GM12878 (cell line): ENCODE measurements at regions not wholly inside any gene's neighbourhood (a gene's known extent, or its start where the extent isn't known, plus 50 kb on each side); places are given as distances from the start of the nearest gene placed in this dataset.

ENCODE experiments used
- ATF7 ChIP-seq: fragments of 450-650 bp; IDR thresholded peaks from 2 replicates; pipeline ENCODE4 v1.6.1; 2016; ENCODE audit warnings: low read depth, mild to moderate bottlenecking
- CEBPB ChIP-seq, 2 experiments: fragments of 150-350 bp in 1 of 2; IDR thresholded peaks; 2 replicates each; pipeline ENCODE4 v1.6.1; 2012 to 2014; ENCODE audit warnings: low read depth in 2 of 2, low read length in 2 of 2, borderline replicate concordance in 1 of 2, inconsistent platforms in 1 of 2
- EP300 ChIP-seq, 2 experiments: fragments of 150-350 bp in 1 of 2; IDR thresholded peaks; 2 replicates each; pipeline ENCODE4 v1.6.1; 2011 to 2012; ENCODE audit warnings: low read depth in 2 of 2, low read length in 2 of 2, borderline replicate concordance in 1 of 2, improper control_type of control experiment in 1 of 2, inconsistent platforms in 1 of 2; ENCODE audit not compliant: control insufficient read depth in 1 of 2
- EZH2 ChIP-seq: IDR thresholded peaks from 2 replicates; pipeline ENCODE4 v1.6.1; 2012; ENCODE audit warnings: low read depth, mild to moderate bottlenecking, control low read depth, inconsistent platforms, low read length, borderline replicate concordance; ENCODE audit not compliant: control insufficient read depth
- HCFC1 ChIP-seq: fragments of 150-350 bp; IDR thresholded peaks from 2 replicates; pipeline ENCODE4 v1.6.1; 2014; ENCODE audit warnings: low read length
- NFYB ChIP-seq: IDR thresholded peaks from 2 replicates; pipeline ENCODE4 v1.6.1; 2011; ENCODE audit warnings: low read depth, mild to moderate bottlenecking, low read length, improper control_type of control experiment, moderate library complexity; ENCODE audit not compliant: insufficient read depth
- RAD21 ChIP-seq: IDR thresholded peaks from 2 replicates; pipeline ENCODE4 v1.6.1; 2011; ENCODE audit warnings: mild to moderate bottlenecking, low read depth, low read length, moderate library complexity; ENCODE audit not compliant: insufficient read depth
- STAT1 ChIP-seq: fragments of 450-650 bp; conservative IDR thresholded peaks from 2 replicates; pipeline ENCODE4 v1.6.1; 2014; ENCODE audit warnings: antibody characterized with exemption, mild to moderate bottlenecking
- TF ChIP-seq, protein P1 (sequence below): IDR thresholded peaks from 2 replicates; pipeline ENCODE4 v1.6.1; 2012; ENCODE audit warnings: low read depth, low read length, improper control_type of control experiment
- TF ChIP-seq, protein P2 (sequence below): IDR thresholded peaks from 2 replicates; pipeline ENCODE4 v1.6.1; 2012; ENCODE audit warnings: low read depth, low read length, improper control_type of control experiment
- TF ChIP-seq, protein P3 (sequence below): fragments of 450-650 bp; IDR thresholded peaks from 2 replicates; pipeline ENCODE4 v1.6.1; 2016; ENCODE audit warnings: mild to moderate bottlenecking
- TF ChIP-seq, protein P4 (sequence below), 3 experiments: IDR thresholded peaks in 2 of 3; conservative IDR thresholded peaks in 1 of 3; 2 replicates each; pipeline ENCODE4 v1.5.1; 2011; ENCODE audit warnings: low read depth in 3 of 3, low read length in 3 of 3, mild to moderate bottlenecking in 3 of 3, control low read depth in 2 of 3, moderate library complexity in 2 of 3, inconsistent platforms in 1 of 3, mixed read lengths in 1 of 3; ENCODE audit not compliant: control insufficient read depth in 2 of 3, insufficient read depth in 1 of 3; ENCODE audit errors: extremely low read depth in 1 of 3
- TF ChIP-seq, protein P5 (sequence below): IDR thresholded peaks from 2 replicates; pipeline ENCODE4 v1.6.1; 2012; ENCODE audit warnings: mild to moderate bottlenecking, low read depth, low read length

DNA sequence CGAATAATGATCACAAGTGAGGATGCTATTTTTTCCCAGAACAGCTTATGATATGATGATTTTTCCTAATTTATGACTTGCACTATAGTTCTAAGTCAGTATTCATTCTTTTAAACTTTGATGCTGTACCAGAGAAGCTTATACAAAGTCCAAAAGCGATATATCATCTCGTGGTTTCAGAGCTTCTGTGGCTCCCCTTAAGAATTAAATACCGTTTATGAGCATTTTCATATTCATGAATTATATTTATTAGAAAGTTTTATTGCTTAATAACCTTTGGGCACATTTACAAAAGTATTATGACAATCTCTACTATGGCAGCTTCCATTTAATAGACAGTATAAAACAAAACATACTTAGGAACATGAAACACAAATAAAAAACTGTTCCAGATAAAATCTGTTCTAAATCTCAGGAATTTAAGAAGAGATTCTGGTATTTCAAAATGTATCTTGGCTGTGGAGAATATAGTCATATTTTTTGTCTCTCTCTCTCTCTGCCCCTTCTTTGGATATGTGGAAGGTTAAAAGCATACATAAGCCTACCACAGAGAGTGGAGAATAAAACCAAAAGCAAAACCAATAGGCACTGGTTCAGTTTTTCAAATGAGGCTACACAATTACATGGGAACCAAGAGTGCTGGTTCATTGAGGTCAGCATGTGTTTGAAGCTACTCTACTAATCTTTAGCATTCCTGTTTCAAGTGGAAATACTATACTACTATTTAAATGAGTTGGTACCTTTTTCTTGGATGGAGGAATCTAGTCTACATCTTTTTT is 884.5 kb upstream of the GJE1 start:
- no peak for TF ChIP-seq STAT1
- TF ChIP-seq, protein P1, sequence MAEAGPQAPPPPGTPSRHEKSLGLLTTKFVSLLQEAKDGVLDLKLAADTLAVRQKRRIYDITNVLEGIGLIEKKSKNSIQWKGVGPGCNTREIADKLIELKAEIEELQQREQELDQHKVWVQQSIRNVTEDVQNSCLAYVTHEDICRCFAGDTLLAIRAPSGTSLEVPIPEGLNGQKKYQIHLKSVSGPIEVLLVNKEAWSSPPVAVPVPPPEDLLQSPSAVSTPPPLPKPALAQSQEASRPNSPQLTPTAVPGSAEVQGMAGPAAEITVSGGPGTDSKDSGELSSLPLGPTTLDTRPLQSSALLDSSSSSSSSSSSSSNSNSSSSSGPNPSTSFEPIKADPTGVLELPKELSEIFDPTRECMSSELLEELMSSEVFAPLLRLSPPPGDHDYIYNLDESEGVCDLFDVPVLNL: no peak
- TF ChIP-seq, protein P2, sequence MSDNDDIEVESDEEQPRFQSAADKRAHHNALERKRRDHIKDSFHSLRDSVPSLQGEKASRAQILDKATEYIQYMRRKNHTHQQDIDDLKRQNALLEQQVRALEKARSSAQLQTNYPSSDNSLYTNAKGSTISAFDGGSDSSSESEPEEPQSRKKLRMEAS: no peak
- TF ChIP-seq NFYB: no peak
- no peak for TF ChIP-seq ATF7
- no peak for TF ChIP-seq RAD21
- TF ChIP-seq, protein P3, sequence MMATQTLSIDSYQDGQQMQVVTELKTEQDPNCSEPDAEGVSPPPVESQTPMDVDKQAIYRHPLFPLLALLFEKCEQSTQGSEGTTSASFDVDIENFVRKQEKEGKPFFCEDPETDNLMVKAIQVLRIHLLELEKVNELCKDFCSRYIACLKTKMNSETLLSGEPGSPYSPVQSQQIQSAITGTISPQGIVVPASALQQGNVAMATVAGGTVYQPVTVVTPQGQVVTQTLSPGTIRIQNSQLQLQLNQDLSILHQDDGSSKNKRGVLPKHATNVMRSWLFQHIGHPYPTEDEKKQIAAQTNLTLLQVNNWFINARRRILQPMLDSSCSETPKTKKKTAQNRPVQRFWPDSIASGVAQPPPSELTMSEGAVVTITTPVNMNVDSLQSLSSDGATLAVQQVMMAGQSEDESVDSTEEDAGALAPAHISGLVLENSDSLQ: no peak
- TF ChIP-seq, protein P4, sequence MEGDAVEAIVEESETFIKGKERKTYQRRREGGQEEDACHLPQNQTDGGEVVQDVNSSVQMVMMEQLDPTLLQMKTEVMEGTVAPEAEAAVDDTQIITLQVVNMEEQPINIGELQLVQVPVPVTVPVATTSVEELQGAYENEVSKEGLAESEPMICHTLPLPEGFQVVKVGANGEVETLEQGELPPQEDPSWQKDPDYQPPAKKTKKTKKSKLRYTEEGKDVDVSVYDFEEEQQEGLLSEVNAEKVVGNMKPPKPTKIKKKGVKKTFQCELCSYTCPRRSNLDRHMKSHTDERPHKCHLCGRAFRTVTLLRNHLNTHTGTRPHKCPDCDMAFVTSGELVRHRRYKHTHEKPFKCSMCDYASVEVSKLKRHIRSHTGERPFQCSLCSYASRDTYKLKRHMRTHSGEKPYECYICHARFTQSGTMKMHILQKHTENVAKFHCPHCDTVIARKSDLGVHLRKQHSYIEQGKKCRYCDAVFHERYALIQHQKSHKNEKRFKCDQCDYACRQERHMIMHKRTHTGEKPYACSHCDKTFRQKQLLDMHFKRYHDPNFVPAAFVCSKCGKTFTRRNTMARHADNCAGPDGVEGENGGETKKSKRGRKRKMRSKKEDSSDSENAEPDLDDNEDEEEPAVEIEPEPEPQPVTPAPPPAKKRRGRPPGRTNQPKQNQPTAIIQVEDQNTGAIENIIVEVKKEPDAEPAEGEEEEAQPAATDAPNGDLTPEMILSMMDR (IDR thresholded peaks at IDR 0.05 in 2 of 3, conservative IDR thresholded peaks at IDR 0.05 in 1 of 3; ENCODE audit: control insufficient read depth in 2 of 3, extremely low read depth in 1 of 3, insufficient read depth in 1 of 3, low read depth in 3 of 3, low read length in 3 of 3): no peak
- TF ChIP-seq EZH2: no peak
- TF ChIP-seq EP300 (IDR thresholded peaks at IDR 0.05; ENCODE audit: borderline replicate concordance in 1 of 2, control insufficient read depth in 1 of 2, low read depth in 2 of 2, low read length in 2 of 2): no peak
- TF ChIP-seq, protein P5, sequence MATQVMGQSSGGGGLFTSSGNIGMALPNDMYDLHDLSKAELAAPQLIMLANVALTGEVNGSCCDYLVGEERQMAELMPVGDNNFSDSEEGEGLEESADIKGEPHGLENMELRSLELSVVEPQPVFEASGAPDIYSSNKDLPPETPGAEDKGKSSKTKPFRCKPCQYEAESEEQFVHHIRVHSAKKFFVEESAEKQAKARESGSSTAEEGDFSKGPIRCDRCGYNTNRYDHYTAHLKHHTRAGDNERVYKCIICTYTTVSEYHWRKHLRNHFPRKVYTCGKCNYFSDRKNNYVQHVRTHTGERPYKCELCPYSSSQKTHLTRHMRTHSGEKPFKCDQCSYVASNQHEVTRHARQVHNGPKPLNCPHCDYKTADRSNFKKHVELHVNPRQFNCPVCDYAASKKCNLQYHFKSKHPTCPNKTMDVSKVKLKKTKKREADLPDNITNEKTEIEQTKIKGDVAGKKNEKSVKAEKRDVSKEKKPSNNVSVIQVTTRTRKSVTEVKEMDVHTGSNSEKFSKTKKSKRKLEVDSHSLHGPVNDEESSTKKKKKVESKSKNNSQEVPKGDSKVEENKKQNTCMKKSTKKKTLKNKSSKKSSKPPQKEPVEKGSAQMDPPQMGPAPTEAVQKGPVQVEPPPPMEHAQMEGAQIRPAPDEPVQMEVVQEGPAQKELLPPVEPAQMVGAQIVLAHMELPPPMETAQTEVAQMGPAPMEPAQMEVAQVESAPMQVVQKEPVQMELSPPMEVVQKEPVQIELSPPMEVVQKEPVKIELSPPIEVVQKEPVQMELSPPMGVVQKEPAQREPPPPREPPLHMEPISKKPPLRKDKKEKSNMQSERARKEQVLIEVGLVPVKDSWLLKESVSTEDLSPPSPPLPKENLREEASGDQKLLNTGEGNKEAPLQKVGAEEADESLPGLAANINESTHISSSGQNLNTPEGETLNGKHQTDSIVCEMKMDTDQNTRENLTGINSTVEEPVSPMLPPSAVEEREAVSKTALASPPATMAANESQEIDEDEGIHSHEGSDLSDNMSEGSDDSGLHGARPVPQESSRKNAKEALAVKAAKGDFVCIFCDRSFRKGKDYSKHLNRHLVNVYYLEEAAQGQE: no peak
- TF ChIP-seq HCFC1: no peak
- TF ChIP-seq CEBPB (IDR thresholded peaks at IDR 0.05; ENCODE audit: borderline replicate concordance in 1 of 2, low read depth in 2 of 2, low read length in 2 of 2): no peak
